ENCODE measurements at regions not wholly inside any gene's neighbourhood (a gene's known extent, or its start where the extent isn't known, plus 50 kb on each side); places are given as distances from the start of the nearest gene placed in this dataset.

GRCh38 chr2:19238440-19239060 lies 119.9 kb downstream of the OSR1 start:
- no peak for DNase-seq (ENCODE audit: low read depth in 4 of 4, low spot score in 2 of 4)

- DNase-seq (ENCODE audit: low read depth in 4 of 4, low spot score in 2 of 4): no peak
Observed at GRCh38 chr2:19235308-19235707, 123.1 kb downstream of the OSR1 start.

GRCh38 chr2:19232312-19232711 lies 126.1 kb downstream of the OSR1 start:
- no peak for DNase-seq (ENCODE audit: low read depth in 4 of 4, low spot score in 2 of 4)

- DNase-seq (ENCODE audit: low read depth in 4 of 4, low spot score in 2 of 4): no peak
Observed at GRCh38 chr2:19231625-19232024, 126.8 kb downstream of the OSR1 start.

- no peak for DNase-seq (ENCODE audit: low read depth in 4 of 4, low spot score in 2 of 4)
Observed at GRCh38 chr2:19230626-19231025, 127.8 kb downstream of the OSR1 start.

- DNase-seq (ENCODE audit: low read depth in 4 of 4, low spot score in 2 of 4): no peak
Observed at GRCh38 chr2:19228715-19229114, 129.7 kb downstream of the OSR1 start.

- peak in 2 of 4 donors; percentile 3 to 38 for DNase-seq (ENCODE audit: low read depth in 4 of 4, low spot score in 2 of 4)
Observed at GRCh38 chr2:19228181-19228593, 130.2 kb downstream of the OSR1 start.

- no peak for DNase-seq (ENCODE audit: low read depth in 4 of 4, low spot score in 2 of 4)
Observed at GRCh38 chr2:19226871-19227270, 131.6 kb downstream of the OSR1 start.

GRCh38 chr2:19226386-19226785 lies 132.0 kb downstream of the OSR1 start:
- no peak for DNase-seq (ENCODE audit: low read depth in 4 of 4, low spot score in 2 of 4)

GRCh38 chr2:19225931-19226330 lies 132.5 kb downstream of the OSR1 start:
- DNase-seq (ENCODE audit: low read depth in 4 of 4, low spot score in 2 of 4): no peak

- DNase-seq (ENCODE audit: low read depth in 4 of 4, low spot score in 2 of 4): no peak
Observed at GRCh38 chr2:19225126-19225525, 133.3 kb downstream of the OSR1 start.

GRCh38 chr2:19224486-19224885 lies 133.9 kb downstream of the OSR1 start:
- no peak for DNase-seq (ENCODE audit: low read depth in 4 of 4, low spot score in 2 of 4)

GRCh38 chr2:19224011-19224410 lies 134.4 kb downstream of the OSR1 start:
- DNase-seq (ENCODE audit: low read depth in 4 of 4, low spot score in 2 of 4): no peak

- no peak for DNase-seq (ENCODE audit: low read depth in 4 of 4, low spot score in 2 of 4)
Observed at GRCh38 chr2:19219060-19219459, 139.4 kb downstream of the OSR1 start.

GRCh38 chr2:19218166-19218565 lies 140.3 kb downstream of the OSR1 start:
- DNase-seq (ENCODE audit: low read depth in 4 of 4, low spot score in 2 of 4): no peak

- no peak for DNase-seq (ENCODE audit: low read depth in 4 of 4, low spot score in 2 of 4)
Observed at GRCh38 chr2:19216676-19217602, 141.5 kb downstream of the OSR1 start.

- DNase-seq (ENCODE audit: low read depth in 4 of 4, low spot score in 2 of 4): no peak
Observed at GRCh38 chr2:19216238-19216637, 142.2 kb downstream of the OSR1 start.

GRCh38 chr2:19214682-19215391 lies 143.6 kb downstream of the OSR1 start:
- DNase-seq (ENCODE audit: low read depth in 4 of 4, low spot score in 2 of 4): no peak

- DNase-seq (ENCODE audit: low read depth in 4 of 4, low spot score in 2 of 4): no peak
Observed at GRCh38 chr2:19209575-19210341, 148.7 kb downstream of the OSR1 start.

- DNase-seq (ENCODE audit: low read depth in 4 of 4, low spot score in 2 of 4): no peak
Observed at GRCh38 chr2:19208479-19209199, 149.8 kb downstream of the OSR1 start.

Data from left renal cortex interstitium (tissue), 4 donors.